Mononuclear cell (primary cell): ENCODE measurements at regions not wholly inside any gene's neighbourhood (a gene's known extent, or its start where the extent isn't known, plus 50 kb on each side); places are given as distances from the start of the nearest gene placed in this dataset.
"Not testable (repeated sequence)": the region's sequence is repeated elsewhere in the genome, so short reads cannot be mapped to it uniquely, and the experiment has no call there.

Experiments
- H3K27me3 ChIP-seq: 2 replicates; pipeline ENCODE4 v1.6.0; 2011; ENCODE audit warnings: low read length, control low read depth; ENCODE audit not compliant: insufficient read depth
- H3K4me1 ChIP-seq: 2 replicates; pipeline ENCODE4 v1.5.1; 2011; ENCODE audit warnings: mild to moderate bottlenecking, low read length, control low read depth; ENCODE audit not compliant: insufficient read depth
- H3K4me3 ChIP-seq: 2 replicates; pipeline ENCODE4 v1.5.1; 2011; ENCODE audit warnings: mild to moderate bottlenecking, low read length, moderate library complexity
- H3K9me3 ChIP-seq: 2 replicates; pipeline ENCODE4 v1.5.1; 2011; ENCODE audit warnings: low read depth, mild to moderate bottlenecking, control low read depth, low read length

- no peak overlapping the region for H3K4me3 ChIP-seq
- no peaks in the 10 kb centered on the region for H3K27me3 ChIP-seq
- H3K9me3 ChIP-seq = no peaks in the 10 kb centered on the region
- H3K4me1 ChIP-seq = peaks cover 3% of the 10 kb centered on the region
Measured at GRCh38 chr21:25183577-25183976, 423.7 kb downstream of the MRPL39 start.

- H3K4me1 ChIP-seq, H3K9me3 ChIP-seq, H3K4me3 ChIP-seq, H3K27me3 ChIP-seq: not testable (repeated sequence)
Measured at GRCh38 chr21:25181690-25182089, 425.6 kb downstream of the MRPL39 start.

- H3K4me3 ChIP-seq = no peak overlapping the region
- H3K4me1 ChIP-seq = no peaks in the 10 kb centered on the region
- H3K27me3 ChIP-seq = no peaks in the 10 kb centered on the region
- no peaks in the 10 kb centered on the region for H3K9me3 ChIP-seq
Measured at GRCh38 chr21:25179116-25179515, 428.2 kb downstream of the MRPL39 start.

GRCh38 chr21:25176637-25177412 lies 430.5 kb downstream of the MRPL39 start:
- Histone ChIP-seq H3K4me1 (no peaks in the 10 kb centered on the region), H3K9me3 (no peaks in the 10 kb centered on the region), H3K27me3 (no peaks in the 10 kb centered on the region), H3K4me3 (no peak overlapping the region)

GRCh38 chr21:25175938-25176337 lies 431.3 kb downstream of the MRPL39 start:
- Histone ChIP-seq H3K27me3 (no peaks in the 10 kb centered on the region), H3K4me3 (no peak overlapping the region), H3K9me3 (no peaks in the 10 kb centered on the region), H3K4me1 (peaks cover 4% of the 10 kb centered on the region)

- no peaks in the 10 kb centered on the region for H3K9me3 ChIP-seq
- H3K4me3 ChIP-seq = no peak overlapping the region
- peaks cover 4% of the 10 kb centered on the region for H3K4me1 ChIP-seq
- no peaks in the 10 kb centered on the region for H3K27me3 ChIP-seq
Measured at GRCh38 chr21:25171438-25171837, 435.8 kb downstream of the MRPL39 start.

- no peak overlapping the region for H3K4me3 ChIP-seq
- H3K4me1 ChIP-seq = peaks cover 4% of the 10 kb centered on the region
- H3K27me3 ChIP-seq = no peaks in the 10 kb centered on the region
- no peaks in the 10 kb centered on the region for H3K9me3 ChIP-seq
Measured at GRCh38 chr21:25170681-25171080, 436.6 kb downstream of the MRPL39 start.

- Histone ChIP-seq H3K4me3 (no peak overlapping the region), H3K4me1 (peaks cover 4% of the 10 kb centered on the region), H3K9me3 (no peaks in the 10 kb centered on the region), H3K27me3 (no peaks in the 10 kb centered on the region)
Measured at GRCh38 chr21:25169370-25169769, 437.9 kb downstream of the MRPL39 start.

GRCh38 chr21:25166904-25167303 lies 440.4 kb downstream of the MRPL39 start:
- not testable (repeated sequence) for H3K4me1 ChIP-seq, H3K27me3 ChIP-seq, H3K9me3 ChIP-seq, H3K4me3 ChIP-seq

- Histone ChIP-seq H3K4me1 (no peaks in the 10 kb centered on the region), H3K9me3 (no peaks in the 10 kb centered on the region), H3K27me3 (no peaks in the 10 kb centered on the region), H3K4me3 (no peak overlapping the region)
Measured at GRCh38 chr21:25161571-25161970, 445.7 kb downstream of the MRPL39 start.

- H3K4me1 ChIP-seq, H3K27me3 ChIP-seq, H3K9me3 ChIP-seq, H3K4me3 ChIP-seq: not testable (repeated sequence)
Measured at GRCh38 chr21:25155020-25155419, 452.3 kb downstream of the MRPL39 start.

- Histone ChIP-seq H3K4me1 (no peaks in the 10 kb centered on the region), H3K4me3 (no peak overlapping the region), H3K9me3 (no peaks in the 10 kb centered on the region), H3K27me3 (no peaks in the 10 kb centered on the region)
Measured at GRCh38 chr21:25149022-25149421, 458.3 kb downstream of the MRPL39 start.

GRCh38 chr21:25139414-25139813 lies 467.9 kb downstream of the MRPL39 start:
- H3K4me3 ChIP-seq = no peak overlapping the region
- H3K4me1 ChIP-seq = no peaks in the 10 kb centered on the region
- no peaks in the 10 kb centered on the region for H3K27me3 ChIP-seq
- H3K9me3 ChIP-seq = no peaks in the 10 kb centered on the region

- Histone ChIP-seq H3K27me3 (no peaks in the 10 kb centered on the region), H3K4me3 (no peak overlapping the region), H3K4me1 (no peaks in the 10 kb centered on the region), H3K9me3 (peaks cover 8% of the 10 kb centered on the region)
Measured at GRCh38 chr21:25133939-25134338, 473.3 kb downstream of the MRPL39 start.

- Histone ChIP-seq H3K4me1 (no peaks in the 10 kb centered on the region), H3K4me3 (no peak overlapping the region), H3K9me3 (peaks cover 8% of the 10 kb centered on the region), H3K27me3 (no peaks in the 10 kb centered on the region)
Measured at GRCh38 chr21:25127811-25128210, 479.5 kb downstream of the MRPL39 start.

- H3K27me3 ChIP-seq = no peaks in the 10 kb centered on the region
- no peaks in the 10 kb centered on the region for H3K4me1 ChIP-seq
- H3K9me3 ChIP-seq = peaks cover 6% of the 10 kb centered on the region
- no peak overlapping the region for H3K4me3 ChIP-seq
Measured at GRCh38 chr21:25127007-25127406, 480.3 kb downstream of the MRPL39 start.
